ENCODE measurements at regions not wholly inside any gene's neighbourhood (a gene's known extent, or its start where the extent isn't known, plus 50 kb on each side); places are given as distances from the start of the nearest gene placed in this dataset.

GRCh38 chr9:16309082-16309468 is 561.4 kb downstream of the BNC2 start:
- no peak for TF ChIP-seq CTCF (IDR thresholded peaks at IDR 0.05; ENCODE audit: low read depth, low read length, missing control alignments)
- H3K4me3 ChIP-seq (replicated peaks; ENCODE audit: low read depth, low read length): no peak overlapping the region
- no peak for DNase-seq (ENCODE audit: extremely low read depth, low read depth)

- H3K4me3 ChIP-seq (replicated peaks; ENCODE audit: low read depth, low read length): no peak overlapping the region
- TF ChIP-seq CTCF (IDR thresholded peaks at IDR 0.05; ENCODE audit: low read depth, low read length, missing control alignments): no peak
- no peak for DNase-seq (ENCODE audit: extremely low read depth, low read depth)
Observed at GRCh38 chr9:16309469-16310271, 560.8 kb downstream of the BNC2 start.

GRCh38 chr9:16310278-16311110 is 560.0 kb downstream of the BNC2 start:
- no peak for DNase-seq (ENCODE audit: extremely low read depth, low read depth)
- H3K4me3 ChIP-seq (replicated peaks; ENCODE audit: low read depth, low read length): no peak overlapping the region
- no peak for TF ChIP-seq CTCF (IDR thresholded peaks at IDR 0.05; ENCODE audit: low read depth, low read length, missing control alignments)

- no peak overlapping the region for H3K4me3 ChIP-seq (replicated peaks; ENCODE audit: low read depth, low read length)
- DNase-seq (ENCODE audit: extremely low read depth, low read depth): peak; percentile 12
- TF ChIP-seq CTCF (IDR thresholded peaks at IDR 0.05; ENCODE audit: low read depth, low read length, missing control alignments): no peak
Observed at GRCh38 chr9:16312116-16312515, 558.4 kb downstream of the BNC2 start.

GRCh38 chr9:16312962-16313546 is 557.4 kb downstream of the BNC2 start:
- no peak overlapping the region for H3K4me3 ChIP-seq (replicated peaks; ENCODE audit: low read depth, low read length)
- TF ChIP-seq CTCF (IDR thresholded peaks at IDR 0.05; ENCODE audit: low read depth, low read length, missing control alignments): no peak
- no peak for DNase-seq (ENCODE audit: extremely low read depth, low read depth)

GRCh38 chr9:16314476-16314875 is 556.0 kb downstream of the BNC2 start:
- no peak for DNase-seq (ENCODE audit: extremely low read depth, low read depth)
- no peak for TF ChIP-seq CTCF (IDR thresholded peaks at IDR 0.05; ENCODE audit: low read depth, low read length, missing control alignments)
- H3K4me3 ChIP-seq (replicated peaks; ENCODE audit: low read depth, low read length): no peak overlapping the region
